IMR-90 (cell line): ENCODE measurements at regions not wholly inside any gene's neighbourhood (a gene's known extent, or its start where the extent isn't known, plus 50 kb on each side); places are given as distances from the start of the nearest gene placed in this dataset.

Experiments
- ATAC-seq: fragments of 200-7000 bp; cut with Tn5 transposase; 2 replicates; pipeline ENCODE4 v1.9.1; 2020; ENCODE audit warnings: low read depth, mild to moderate bottlenecking, moderate library complexity
- BruUV-seq: library from RNA; stranded (reverse); fragments of 400-500 nt; replicated peaks from 2 replicates; lab custom pipeline; 2021; lab: Mats Ljungman, UMichigan
- CTCF ChIA-PET: fragments of 300-600 bp; formaldehyde crosslinking; extraction: SDS; loops from one replicate; lab custom pipeline; 2021; ENCODE audit warnings: antibody characterized with exemption; lab: Yijun Ruan, JAX
- POLR2A ChIA-PET: fragments of 300-600 bp; sonication (Branson Sonifier 250); formaldehyde crosslinking; loops from one replicate; lab custom pipeline; 2022; ENCODE audit warnings: antibody characterized with exemption; ENCODE audit not compliant: unreplicated experiment; lab: Charles Lee
- DNase-seq: peaks from one replicate; pipeline ENCODE4 v3.0.0; 2013
- H2AFZ ChIP-seq: replicated peaks from 2 replicates; pipeline ENCODE3; 2013; ENCODE audit warnings: low read length, mild to moderate bottlenecking; ENCODE audit not compliant: poor library complexity
- H2AK5ac ChIP-seq: 2 replicates; pipeline ENCODE4 v1.6.1; 2013; ENCODE audit warnings: low read depth, low read length, inconsistent platforms
- H2AK9ac ChIP-seq: replicated peaks from 2 replicates; pipeline ENCODE3; 2013; ENCODE audit warnings: mild to moderate bottlenecking, low read depth, low read length, moderate library complexity; ENCODE audit not compliant: poor library complexity
- H2BK120ac ChIP-seq: 2 replicates; pipeline ENCODE4 v1.6.1; 2013; ENCODE audit warnings: low read depth, low read length, inconsistent platforms
- H2BK15ac ChIP-seq: 3 replicates; pipeline ENCODE4 v1.6.1; 2013; ENCODE audit warnings: low read depth, low read length, inconsistent platforms
- H2BK20ac ChIP-seq: 2 replicates; pipeline ENCODE4 v1.6.1; 2013; ENCODE audit warnings: low read depth, mild to moderate bottlenecking, inconsistent platforms, low read length, moderate library complexity
- H2BK5ac ChIP-seq: 2 replicates; pipeline ENCODE4 v1.6.1; 2013; ENCODE audit warnings: mild to moderate bottlenecking, low read depth, low read length, inconsistent platforms; ENCODE audit not compliant: poor library complexity, severe bottlenecking
- H3K14ac ChIP-seq: replicated peaks from 2 replicates; pipeline ENCODE4 v1.6.1; 2013; ENCODE audit warnings: low read depth, low read length, inconsistent platforms
- H3K18ac ChIP-seq: 2 replicates; pipeline ENCODE4 v1.6.1; 2013; ENCODE audit warnings: low read depth, low read length, control low read depth
- H3K23ac ChIP-seq: 2 replicates; pipeline ENCODE4 v1.6.1; 2013; ENCODE audit warnings: low read depth, low read length, inconsistent platforms
- H3K27ac ChIP-seq: 2 replicates; pipeline ENCODE4 v1.5.1; 2013; ENCODE audit warnings: mild to moderate bottlenecking, control low read depth, low read length; ENCODE audit not compliant: insufficient read depth
- H3K27me3 ChIP-seq: 2 replicates; pipeline ENCODE4 v1.6.1; 2013; ENCODE audit warnings: low read length; ENCODE audit not compliant: control insufficient read depth, insufficient read depth
- H3K36me3 ChIP-seq: 2 replicates; pipeline ENCODE4 v1.6.1; 2013; ENCODE audit warnings: low read length, mixed read lengths; ENCODE audit not compliant: control insufficient read depth, insufficient read depth
- H3K4ac ChIP-seq: 2 replicates; pipeline ENCODE4 v1.6.1; 2013; ENCODE audit warnings: low read depth, low read length, inconsistent platforms
- H3K4me1 ChIP-seq: 2 replicates; pipeline ENCODE4 v1.6.1; 2013; ENCODE audit warnings: low read length, mixed read lengths; ENCODE audit not compliant: control insufficient read depth, insufficient read depth
- H3K4me2 ChIP-seq: 2 replicates; pipeline ENCODE4 v1.6.1; 2013; ENCODE audit warnings: low read depth, mild to moderate bottlenecking, control low read depth, low read length, moderate library complexity
- H3K4me3 ChIP-seq: 2 replicates; pipeline ENCODE4 v1.5.1; 2013; ENCODE audit warnings: low read depth, mild to moderate bottlenecking, control low read depth, low read length, moderate library complexity; ENCODE audit not compliant: insufficient read depth
- H3K56ac ChIP-seq: 2 replicates; pipeline ENCODE4 v1.6.1; 2013; ENCODE audit warnings: low read length, inconsistent platforms; ENCODE audit not compliant: insufficient read depth; ENCODE audit errors: extremely low read depth
- H3K79me1 ChIP-seq, 2 experiments: 2 replicates each; pipeline ENCODE4 v1.6.1; 2013; ENCODE audit warnings: low read length in 2 of 2, inconsistent platforms in 1 of 2, low read depth in 1 of 2
- H3K9ac ChIP-seq: 2 replicates; pipeline ENCODE4 v1.6.1; 2013; ENCODE audit warnings: low read depth, low read length, control low read depth
- H3K9me1 ChIP-seq: 2 replicates; pipeline ENCODE4 v1.6.1; 2013; ENCODE audit warnings: low read length, inconsistent platforms; ENCODE audit not compliant: insufficient read depth
- H3K9me3 ChIP-seq: 2 replicates; pipeline ENCODE4 v1.6.1; 2013; ENCODE audit warnings: low read length; ENCODE audit not compliant: control insufficient read depth, insufficient read depth
- H4K20me1 ChIP-seq: 2 replicates; pipeline ENCODE4 v1.6.1; 2013; ENCODE audit warnings: low read length, inconsistent platforms; ENCODE audit not compliant: insufficient read depth
- H4K5ac ChIP-seq: 2 replicates; pipeline ENCODE4 v1.6.1; 2013; ENCODE audit warnings: mild to moderate bottlenecking, low read depth, low read length, control low read depth
- H4K8ac ChIP-seq, 2 experiments: 2 replicates each; pipeline ENCODE4 v1.6.1; 2013; ENCODE audit warnings: low read depth in 2 of 2, low read length in 2 of 2, control low read depth in 1 of 2, inconsistent platforms in 1 of 2
- H4K91ac ChIP-seq: 2 replicates; pipeline ENCODE4 v1.6.1; 2013; ENCODE audit warnings: low read depth, low read length, inconsistent platforms; ENCODE audit not compliant: insufficient read depth
- CHD1 ChIP-seq: IDR thresholded peaks from 2 replicates; pipeline ENCODE4 v1.6.1; 2012; ENCODE audit warnings: low read depth, low read length, improper control_type of control experiment
- FOS ChIP-seq: fragments of 150-350 bp; IDR thresholded peaks from 2 replicates; pipeline ENCODE4 v1.6.1; 2016; ENCODE audit warnings: low read depth, low read length
- MAFK ChIP-seq: IDR thresholded peaks from 2 replicates; pipeline ENCODE4 v1.6.1; 2012; ENCODE audit warnings: low read depth, low read length, improper control_type of control experiment
- MAZ ChIP-seq: IDR thresholded peaks from 2 replicates; pipeline ENCODE4 v1.6.1; 2012; ENCODE audit warnings: low read depth, mild to moderate bottlenecking, low read length, improper control_type of control experiment, moderate library complexity, borderline replicate concordance
- MXI1 ChIP-seq: IDR thresholded peaks from 2 replicates; pipeline ENCODE4 v1.6.1; 2012; ENCODE audit warnings: low read depth, mild to moderate bottlenecking, low read length, moderate library complexity, borderline replicate concordance
- NFE2L2 ChIP-seq: fragments of 150-350 bp; IDR thresholded peaks from 2 replicates; pipeline ENCODE4 v1.6.1; 2016; ENCODE audit warnings: low read depth, mild to moderate bottlenecking, low read length
- POLR2A ChIP-seq: IDR thresholded peaks from 2 replicates; pipeline ENCODE4 v1.6.1; 2012; ENCODE audit warnings: mild to moderate bottlenecking, low read depth, low read length
- RAD21 ChIP-seq: IDR thresholded peaks from 2 replicates; pipeline ENCODE4 v1.6.1; 2012; ENCODE audit warnings: low read length, improper control_type of control experiment
- RCOR1 ChIP-seq: IDR thresholded peaks from 2 replicates; pipeline ENCODE4 v1.6.1; 2012; ENCODE audit warnings: mild to moderate bottlenecking, low read length, improper control_type of control experiment; ENCODE audit not compliant: insufficient replicate concordance
- RFX5 ChIP-seq: IDR thresholded peaks from 2 replicates; pipeline ENCODE4 v1.8.0; 2012; ENCODE audit warnings: low read depth, mild to moderate bottlenecking, low read length, moderate library complexity
- WGBS, 2 experiments: methylation state at CpG; one replicate each; pipeline versions ENCODE4 v1.1.5 to v1.1.7; 2013; ENCODE audit warnings: missing lambda C conversion rate in 2 of 2; ENCODE audit not compliant: insufficient read length in 1 of 2; ENCODE audit errors: extremely low coverage in 2 of 2; 5-methylcytosine and 5-hydroxymethylcytosine counted together
- dilution Hi-C: fragments of 300-500 bp; cut with HindIII; formaldehyde crosslinking; loops from one replicate; pipeline ENCODE4 v1.14.3; 2018; ENCODE audit warnings: low sequenced_read_pairs; ENCODE audit not compliant: unreplicated experiment
- in situ Hi-C: fragments of 300-500 bp; cut with MboI; formaldehyde crosslinking; loops from 3 replicates; pipeline ENCODE4 v1.14.3; 2019; ENCODE audit warnings: low sequenced_read_pairs, inconsistent platforms, mixed read lengths
- intact Hi-C: fragments of 100-400 bp; cut with micrococcal nuclease; formaldehyde crosslinking; loops from 2 replicates; pipeline ENCODE4 v1.10.0; 2022
- TF ChIP-seq, protein P1 (sequence below): fragments of 150-350 bp; IDR thresholded peaks from 2 replicates; pipeline ENCODE4 v1.6.1; 2017; ENCODE audit warnings: mild to moderate bottlenecking, antibody characterized with exemption, low read length, low read depth
- TF ChIP-seq, protein P2 (sequence below): fragments of 150-350 bp; IDR thresholded peaks from 2 replicates; pipeline ENCODE4 v1.6.1; 2016; ENCODE audit warnings: low read depth, mild to moderate bottlenecking, low read length, moderate library complexity, borderline replicate concordance

DNA sequence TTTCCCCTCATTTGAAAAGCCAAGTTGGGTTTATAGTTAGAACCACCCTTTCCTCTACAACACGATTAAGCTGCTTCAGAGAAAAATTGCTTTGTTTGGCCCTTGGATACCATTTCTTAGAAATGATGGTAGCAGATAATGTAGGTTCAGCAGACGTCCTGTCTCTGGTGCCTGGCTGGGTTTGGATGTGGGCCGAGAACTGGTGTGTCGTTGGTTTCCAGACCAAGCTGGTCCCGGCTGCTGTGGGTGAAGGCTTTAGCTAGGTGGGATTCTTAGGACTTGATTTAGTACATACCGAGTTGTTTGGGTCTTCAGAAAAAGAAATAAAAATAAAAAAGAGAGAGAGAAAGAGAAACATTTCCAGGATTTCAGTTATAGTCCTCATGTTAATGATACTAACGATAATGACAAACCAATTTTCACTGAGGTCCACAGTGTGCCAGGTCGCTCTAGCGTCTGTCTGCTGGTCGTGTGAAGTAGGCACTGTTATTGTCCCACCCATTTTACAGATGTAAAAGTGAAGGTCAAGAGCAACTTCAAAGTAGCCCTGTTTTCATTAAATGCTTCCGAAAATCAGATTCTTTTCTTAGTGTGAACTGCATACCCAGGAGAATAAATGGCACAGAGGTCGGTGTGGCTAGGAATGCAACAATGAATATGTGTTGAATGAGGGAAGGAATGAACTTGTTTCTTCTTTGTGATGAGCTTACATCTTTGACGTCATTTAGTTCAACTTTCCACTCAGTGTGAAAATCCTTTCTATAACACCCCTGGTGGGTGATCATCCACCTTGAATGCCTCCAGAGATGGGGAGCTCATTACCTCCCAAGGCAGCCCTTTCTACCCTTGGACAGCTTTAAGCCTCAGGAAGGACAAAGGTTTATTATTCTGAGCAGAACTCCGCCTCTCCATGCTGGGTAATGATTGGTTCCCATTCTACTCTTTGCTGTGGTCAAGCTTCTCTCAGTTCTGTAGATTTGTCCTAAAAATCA is 115.9 kb downstream of the INHBB start (continued):
- TF ChIP-seq, protein P1, sequence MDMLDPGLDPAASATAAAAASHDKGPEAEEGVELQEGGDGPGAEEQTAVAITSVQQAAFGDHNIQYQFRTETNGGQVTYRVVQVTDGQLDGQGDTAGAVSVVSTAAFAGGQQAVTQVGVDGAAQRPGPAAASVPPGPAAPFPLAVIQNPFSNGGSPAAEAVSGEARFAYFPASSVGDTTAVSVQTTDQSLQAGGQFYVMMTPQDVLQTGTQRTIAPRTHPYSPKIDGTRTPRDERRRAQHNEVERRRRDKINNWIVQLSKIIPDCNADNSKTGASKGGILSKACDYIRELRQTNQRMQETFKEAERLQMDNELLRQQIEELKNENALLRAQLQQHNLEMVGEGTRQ, result no peak

DNA sequence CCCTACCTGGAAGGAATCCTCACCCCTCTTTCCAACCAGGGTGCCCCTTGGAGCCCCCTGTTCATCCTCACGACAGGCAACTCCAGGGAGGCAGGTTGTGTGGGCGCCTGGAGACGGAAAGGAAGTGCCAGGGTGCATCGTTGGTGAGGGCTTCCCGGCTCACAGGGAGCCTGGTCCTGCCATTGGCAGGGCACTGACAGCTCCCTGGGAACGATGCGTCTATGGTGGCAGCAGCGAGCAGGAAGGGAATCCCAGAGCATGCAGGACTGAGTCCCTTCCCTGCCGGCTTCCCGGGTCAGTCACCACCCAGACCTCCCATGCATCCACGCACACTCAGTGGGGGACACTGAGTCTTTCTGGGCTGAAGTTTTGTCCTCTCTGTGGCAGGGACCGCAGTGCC is 117.6 kb downstream of the INHBB start:
- Histone ChIP-seq H4K5ac (no peak overlapping the region), H3K14ac (no peak overlapping the region), H3K4ac (no peak overlapping the region), H2BK120ac (no peak overlapping the region), H3K79me1 (no peaks in the 10 kb centered on the region), H4K91ac (no peak overlapping the region), H3K4me3 (no peak overlapping the region), H3K9me1 (no peaks in the 10 kb centered on the region), H3K9me3 (no peaks in the 10 kb centered on the region), H3K9ac (no peak overlapping the region), H3K4me2 (no peak overlapping the region), H3K56ac (no peak overlapping the region), H2AK9ac (no peak overlapping the region), H3K27me3 (no peaks in the 10 kb centered on the region), H3K36me3 (no peaks in the 10 kb centered on the region), H2AK5ac (no peak overlapping the region), H3K23ac (no peak overlapping the region), H3K27ac (no peak overlapping the region), H2AFZ (peak overlapping the region; percentile 18), H2BK15ac (0 out of 3 replicates have a peak overlapping the region, but pooled peaks have one; percentile 10), H3K18ac (no peak overlapping the region), H2BK20ac (no peak overlapping the region), H4K8ac (no peak overlapping the region), H4K20me1 (no peaks in the 10 kb centered on the region), H2BK5ac (no peak overlapping the region), H3K4me1 (peaks cover 12% of the 10 kb centered on the region)
- CTCF ChIA-PET, result no interaction called here
- in situ Hi-C loops, result no loop called here
- no peak for DNase-seq
- intact Hi-C loops, result no loop called here
- 63% methylated on average over 8 of the region's 12 CpGs; no CpG with 5 or more reads in 1 of the 2 experiments for WGBS, 2 experiments
- ATAC-seq, result peak; percentile 29
- dilution Hi-C loops, result no loop called here
- no TSS peak for BruUV-seq
- POLR2A ChIA-PET, result no interaction called here
- TF ChIP-seq MAZ (no peak), FOS (no peak), RFX5 (no peak), RAD21 (no peak), MXI1 (no peak), RCOR1 (no peak), NFE2L2 (no peak), POLR2A (no peak), MAFK (no peak), CHD1 (no peak)
- TF ChIP-seq, protein P2, sequence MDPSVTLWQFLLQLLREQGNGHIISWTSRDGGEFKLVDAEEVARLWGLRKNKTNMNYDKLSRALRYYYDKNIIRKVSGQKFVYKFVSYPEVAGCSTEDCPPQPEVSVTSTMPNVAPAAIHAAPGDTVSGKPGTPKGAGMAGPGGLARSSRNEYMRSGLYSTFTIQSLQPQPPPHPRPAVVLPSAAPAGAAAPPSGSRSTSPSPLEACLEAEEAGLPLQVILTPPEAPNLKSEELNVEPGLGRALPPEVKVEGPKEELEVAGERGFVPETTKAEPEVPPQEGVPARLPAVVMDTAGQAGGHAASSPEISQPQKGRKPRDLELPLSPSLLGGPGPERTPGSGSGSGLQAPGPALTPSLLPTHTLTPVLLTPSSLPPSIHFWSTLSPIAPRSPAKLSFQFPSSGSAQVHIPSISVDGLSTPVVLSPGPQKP, result no peak
- TF ChIP-seq, protein P1, result no peak
